Ovary (tissue), 7 donors: ENCODE measurements at regions not wholly inside any gene's neighbourhood (a gene's known extent, or its start where the extent isn't known, plus 50 kb on each side); places are given as distances from the start of the nearest gene placed in this dataset.

ENCODE experiments used
- DNase-seq, 5 donors: peaks; one replicate each; pipeline ENCODE4 v3.0.0-alpha.2; 2019 to 2020
- H3K27ac ChIP-seq, 2 donors: fragments of 200-600 bp; one replicate each; pipeline versions ENCODE4 v1.5.1 to v1.8.0; 2019 to 2022
- H3K27me3 ChIP-seq: fragments of 200-600 bp; one replicate; pipeline ENCODE4 v1.8.0; 2022
- H3K36me3 ChIP-seq: fragments of 200-600 bp; sonication (generic); one replicate; pipeline ENCODE4 v1.5.1; 2019
- H3K4me1 ChIP-seq: one replicate; pipeline ENCODE4 v1.8.1; 2013; ENCODE audit warnings: mild to moderate bottlenecking, moderate library complexity; ENCODE audit not compliant: insufficient read depth
- H3K4me3 ChIP-seq: fragments of 200-600 bp; sonication (generic); one replicate; pipeline ENCODE4 v1.5.1; 2017
- H3K9me3 ChIP-seq, 2 donors: fragments of 200-600 bp in 1 of 2; sonication (generic) in 1 of 2; one replicate each; pipeline versions ENCODE4 v1.5.1 to v1.8.1; 2013 to 2019; ENCODE audit warnings: mild to moderate bottlenecking in 1 of 2, moderate library complexity in 1 of 2
- EP300 ChIP-seq: sonication (generic); formaldehyde crosslinking; IDR thresholded peaks from one replicate; pipeline ENCODE4 v1.6.1; 2017; ENCODE audit warnings: antibody characterized with exemption
- POLR2A ChIP-seq: fragments of 450-650 bp; IDR thresholded peaks from one replicate; pipeline ENCODE4 v1.6.1; 2017; ENCODE audit warnings: antibody characterized with exemption, mild to moderate bottlenecking, moderate library complexity
- WGBS, 3 donors: extraction: QIAGEN DNeasy Blood & Tissue Kit in 1 of 3; methylation state at CpG; one replicate each; pipeline versions ENCODE4 v1.1.5 to v1.1.7; 2013 to 2017; 5-methylcytosine and 5-hydroxymethylcytosine counted together
- intact Hi-C, 4 donors: fragments of 100-400 bp; cut with DNase I; formaldehyde crosslinking; loops; one replicate each; pipeline versions ENCODE4 v1.11.0 to v1.15.1; 2022 to 2023
- TF ChIP-seq, protein P1 (sequence below), 3 donors: fragments of 450-650 bp in 2 of 3; fragments of 200-600 bp in 1 of 3; IDR thresholded peaks; one replicate each; pipeline versions ENCODE4 v1.5.1 to v1.8.0; 2016 to 2022; ENCODE audit warnings: antibody characterized with exemption in 3 of 3, mild to moderate bottlenecking in 1 of 3
- donor health status: DM: no; HTN: no; CAD: no; lungs with moderate emphysema.
- donor health status: DM: no; HTN: no; CAD: no.
- donor health status: Bipolar disorder and iron deficiency.
- donor health status: DM: no; HTN: no; CAD: no.
- donor health status: DM: yes; HTN: yes; CAD: no.

DNA sequence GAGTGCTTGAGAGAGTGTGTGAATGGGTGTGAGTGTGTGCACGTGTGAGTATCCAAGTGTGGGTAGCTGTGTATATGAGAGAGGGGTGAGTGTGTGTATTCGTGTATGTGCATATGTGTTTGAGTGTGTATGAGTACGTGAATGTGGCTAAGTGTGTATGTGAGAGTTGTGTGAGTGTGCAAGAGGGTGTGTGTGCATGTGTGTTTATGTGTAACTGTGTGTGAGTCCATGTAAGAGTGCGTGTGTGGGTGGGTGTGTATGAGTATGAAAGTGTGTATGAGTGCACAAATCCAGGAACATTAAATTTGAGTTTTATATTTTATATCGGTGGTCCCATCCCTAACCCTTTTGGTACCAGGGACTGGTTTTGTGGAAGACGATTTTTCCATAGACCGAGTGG is 156.4 kb downstream of the TENT4A start:
- no peak overlapping the region for H3K27ac ChIP-seq
- no peaks in the 10 kb centered on the region for H3K36me3 ChIP-seq
- 81 to 88% (median 84%) methylated on average over 7 of the region's 7 CpGs for WGBS, 3 donors
- intact Hi-C loops: no loop called here
- no peak overlapping the region for H3K4me3 ChIP-seq
- H3K9me3 ChIP-seq: no peaks in the 10 kb centered on the region
- DNase-seq: no peak
- no peaks in the 10 kb centered on the region for H3K27me3 ChIP-seq
- H3K4me1 ChIP-seq: peaks cover 3% of the 10 kb centered on the region
- no peak for TF ChIP-seq POLR2A
- TF ChIP-seq, protein P1, sequence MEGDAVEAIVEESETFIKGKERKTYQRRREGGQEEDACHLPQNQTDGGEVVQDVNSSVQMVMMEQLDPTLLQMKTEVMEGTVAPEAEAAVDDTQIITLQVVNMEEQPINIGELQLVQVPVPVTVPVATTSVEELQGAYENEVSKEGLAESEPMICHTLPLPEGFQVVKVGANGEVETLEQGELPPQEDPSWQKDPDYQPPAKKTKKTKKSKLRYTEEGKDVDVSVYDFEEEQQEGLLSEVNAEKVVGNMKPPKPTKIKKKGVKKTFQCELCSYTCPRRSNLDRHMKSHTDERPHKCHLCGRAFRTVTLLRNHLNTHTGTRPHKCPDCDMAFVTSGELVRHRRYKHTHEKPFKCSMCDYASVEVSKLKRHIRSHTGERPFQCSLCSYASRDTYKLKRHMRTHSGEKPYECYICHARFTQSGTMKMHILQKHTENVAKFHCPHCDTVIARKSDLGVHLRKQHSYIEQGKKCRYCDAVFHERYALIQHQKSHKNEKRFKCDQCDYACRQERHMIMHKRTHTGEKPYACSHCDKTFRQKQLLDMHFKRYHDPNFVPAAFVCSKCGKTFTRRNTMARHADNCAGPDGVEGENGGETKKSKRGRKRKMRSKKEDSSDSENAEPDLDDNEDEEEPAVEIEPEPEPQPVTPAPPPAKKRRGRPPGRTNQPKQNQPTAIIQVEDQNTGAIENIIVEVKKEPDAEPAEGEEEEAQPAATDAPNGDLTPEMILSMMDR (IDR thresholded peaks at IDR 0.05): no peak
- no peak for TF ChIP-seq EP300

DNA sequence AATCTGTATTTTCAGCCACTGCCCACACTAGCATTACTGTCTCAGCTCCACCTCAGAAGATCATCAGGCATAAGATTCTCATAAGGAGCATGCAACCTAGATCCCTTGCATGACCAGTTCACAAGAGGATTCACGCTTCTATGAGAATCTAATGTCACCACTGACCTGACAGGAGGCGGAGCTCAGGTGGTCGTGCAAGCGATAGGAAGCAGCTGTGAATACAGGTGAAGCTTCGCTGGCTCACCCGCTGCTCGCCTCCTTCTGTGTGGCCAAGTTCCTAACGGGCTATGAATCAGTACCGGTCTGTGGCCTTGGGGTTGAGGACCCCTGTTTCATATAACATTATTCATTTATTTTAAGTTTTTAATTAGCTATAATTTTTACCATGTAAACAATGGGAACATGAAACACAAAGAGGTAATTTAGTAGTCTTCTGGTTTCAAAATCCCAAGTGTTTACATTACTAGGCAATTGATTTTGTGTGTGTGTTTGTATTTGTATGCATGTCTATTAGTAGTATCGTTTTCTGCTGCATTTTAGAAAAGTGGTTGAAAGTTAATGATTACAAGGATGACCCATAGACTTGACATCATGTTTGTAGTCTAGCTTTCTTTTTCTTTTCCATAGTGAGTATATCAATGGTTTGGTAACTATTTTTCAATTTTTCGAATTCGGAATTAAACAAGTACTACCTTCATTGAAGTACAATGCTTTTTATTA is 159.4 kb downstream of the TENT4A start:
- no peak for DNase-seq
- Histone ChIP-seq H3K4me1 (peaks cover 3% of the 10 kb centered on the region), H3K36me3 (no peaks in the 10 kb centered on the region), H3K4me3 (no peak overlapping the region), H3K27ac (no peak overlapping the region), H3K27me3 (no peaks in the 10 kb centered on the region), H3K9me3 (no peaks in the 10 kb centered on the region)
- TF ChIP-seq, protein P1 (IDR thresholded peaks at IDR 0.05): no peak
- no peak for TF ChIP-seq POLR2A
- TF ChIP-seq EP300: no peak
- WGBS, 3 donors: 83 to 84% (median 83%) methylated on average over 12 of the region's 12 CpGs
- intact Hi-C loops: no loop called here

- no peak for DNase-seq
- no peaks in the 10 kb centered on the region for H3K36me3 ChIP-seq
- 79 to 83% (median 82%) methylated on average over 3 of the region's 3 CpGs for WGBS, 3 donors
- H3K27ac ChIP-seq: peak overlapping the region in 1 of 2 donors; percentile 4
- TF ChIP-seq POLR2A: no peak
- no peak for TF ChIP-seq EP300
- TF ChIP-seq, protein P1 (IDR thresholded peaks at IDR 0.05): no peak
- no peaks in the 10 kb centered on the region for H3K27me3 ChIP-seq
- no peak overlapping the region for H3K4me3 ChIP-seq
- no peaks in the 10 kb centered on the region for H3K4me1 ChIP-seq
- no peaks in the 10 kb centered on the region for H3K9me3 ChIP-seq
- intact Hi-C loops: no loop called here
Observed at GRCh38 chr5:6873359-6873758, 160.1 kb downstream of the TENT4A start.

DNA sequence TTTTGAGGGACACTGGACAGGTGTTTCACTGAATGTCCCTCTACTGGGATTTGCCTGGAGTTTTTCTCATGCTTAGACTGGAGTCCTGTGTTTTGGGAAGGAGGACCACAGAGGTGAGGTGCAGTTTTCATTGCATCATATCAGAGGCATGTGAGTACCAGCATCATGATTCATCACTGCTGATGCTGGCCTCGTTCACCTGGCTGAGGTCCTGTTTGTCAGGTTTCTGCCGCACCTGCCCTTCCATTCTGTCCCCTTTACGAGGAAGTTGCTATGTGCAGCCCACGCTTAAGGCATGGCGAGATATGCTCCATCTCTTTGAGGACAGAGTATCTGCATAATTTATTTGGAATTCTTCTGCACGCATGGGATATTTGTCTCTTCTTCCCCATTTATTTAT is 162.1 kb downstream of the TENT4A start:
- no peak for TF ChIP-seq EP300
- no peak for TF ChIP-seq POLR2A
- TF ChIP-seq, protein P1 (IDR thresholded peaks at IDR 0.05): no peak
- Histone ChIP-seq H3K36me3 (no peaks in the 10 kb centered on the region), H3K27ac (no peak overlapping the region), H3K4me3 (no peak overlapping the region), H3K9me3 (no peaks in the 10 kb centered on the region), H3K4me1 (no peaks in the 10 kb centered on the region), H3K27me3 (no peaks in the 10 kb centered on the region)
- intact Hi-C loops: no loop called here
- WGBS, 3 donors: 70 to 78% (median 70%) methylated on average over 6 of the region's 6 CpGs
- no peak for DNase-seq
